Epithelial cell of esophagus (primary cell): ENCODE measurements at regions not wholly inside any gene's neighbourhood (a gene's known extent, or its start where the extent isn't known, plus 50 kb on each side); places are given as distances from the start of the nearest gene placed in this dataset.
A peak's percentile ranks its signal among the peaks of the same experiment; 100 is the strongest.

Source experiments
- DNase-seq: peaks from one replicate; pipeline ENCODE4 v3.0.0; 2010; ENCODE audit warnings: low read depth
- H3K4me3 ChIP-seq: 2 replicates; pipeline ENCODE4 v1.5.1; 2011; ENCODE audit warnings: mild to moderate bottlenecking, low read length, control low read depth
- CTCF ChIP-seq: IDR thresholded peaks from 2 replicates; pipeline ENCODE4 v1.5.1; 2011; ENCODE audit warnings: low read depth, mild to moderate bottlenecking, low read length, control low read depth, inconsistent platforms; ENCODE audit not compliant: insufficient read depth; ENCODE audit errors: missing control alignments

GRCh38 chr12:82097877-82098276 is 260.3 kb downstream of the CCDC59 start:
- TF ChIP-seq CTCF, result no peak
- H3K4me3 ChIP-seq, result no peak overlapping the region
- no peak for DNase-seq

GRCh38 chr12:82097438-82097837 is 260.7 kb downstream of the CCDC59 start:
- no peak for DNase-seq
- no peak for TF ChIP-seq CTCF
- no peak overlapping the region for H3K4me3 ChIP-seq

- no peak for DNase-seq
- TF ChIP-seq CTCF, result no peak
- H3K4me3 ChIP-seq, result no peak overlapping the region
These were observed 268.0 kb downstream of the CCDC59 start for GRCh38 chr12:82090165-82090564.

GRCh38 chr12:82089369-82090121 is 268.6 kb downstream of the CCDC59 start:
- H3K4me3 ChIP-seq, result no peak overlapping the region
- TF ChIP-seq CTCF, result no peak
- peak; percentile 66 for DNase-seq

- DNase-seq, result peak; percentile 47
- H3K4me3 ChIP-seq, result no peak overlapping the region
- TF ChIP-seq CTCF, result no peak
These were observed 275.7 kb downstream of the CCDC59 start for GRCh38 chr12:82082501-82082900.

- no peak for DNase-seq
- H3K4me3 ChIP-seq, result no peak overlapping the region
- no peak for TF ChIP-seq CTCF
These were observed 288.2 kb downstream of the CCDC59 start for GRCh38 chr12:82069931-82070514.

- DNase-seq, result peak; percentile 35
- H3K4me3 ChIP-seq, result no peak overlapping the region
- TF ChIP-seq CTCF, result no peak
These were observed 299.0 kb upstream of the PPFIA2 start for GRCh38 chr12:82058197-82058596.
